Karpas-422 (cell line): ENCODE measurements at regions not wholly inside any gene's neighbourhood (a gene's known extent, or its start where the extent isn't known, plus 50 kb on each side); places are given as distances from the start of the nearest gene placed in this dataset.

ENCODE experiments used
- DNase-seq: peaks from one replicate; pipeline ENCODE4 v3.0.0-alpha.2; 2015
- H2AFZ ChIP-seq: fragments of 200-600 bp; sonication (generic); 2 replicates; pipeline ENCODE4 v1.6.1; 2014; ENCODE audit warnings: antibody characterized with exemption, low read length, mixed read lengths
- H3K27ac ChIP-seq: fragments of 200-600 bp; sonication (generic); 2 replicates; pipeline ENCODE4 v1.5.1; 2014; ENCODE audit warnings: mild to moderate bottlenecking, low read length, moderate library complexity
- H3K27me3 ChIP-seq: fragments of 200-600 bp; sonication (generic); 2 replicates; pipeline ENCODE4 v1.6.1; 2014; ENCODE audit warnings: low read length, mixed read lengths
- H3K36me3 ChIP-seq: fragments of 200-600 bp; sonication (generic); 2 replicates; pipeline ENCODE4 v1.6.1; 2014; ENCODE audit warnings: low read length, mixed read lengths; ENCODE audit not compliant: insufficient read depth
- H3K4me1 ChIP-seq: fragments of 200-600 bp; sonication (generic); 2 replicates; pipeline ENCODE4 v1.6.1; 2014; ENCODE audit warnings: mild to moderate bottlenecking, low read length, mixed read lengths
- H3K4me2 ChIP-seq: fragments of 200-600 bp; sonication (generic); 2 replicates; pipeline ENCODE4 v1.6.1; 2014; ENCODE audit warnings: low read length, low read depth, mild to moderate bottlenecking; ENCODE audit not compliant: poor library complexity, severe bottlenecking
- H3K4me3 ChIP-seq: fragments of 200-600 bp; sonication (generic); 2 replicates; pipeline ENCODE4 v1.5.1; 2014; ENCODE audit warnings: mild to moderate bottlenecking, antibody characterized with exemption, low read length, mixed read lengths
- H3K79me2 ChIP-seq: fragments of 200-600 bp; sonication (generic); 2 replicates; pipeline ENCODE4 v1.6.1; 2014; ENCODE audit warnings: mild to moderate bottlenecking, low read length, mixed read lengths
- H3K9ac ChIP-seq: fragments of 200-600 bp; sonication (generic); 2 replicates; pipeline ENCODE4 v1.6.0; 2014; ENCODE audit warnings: low read length
- H3K9me2 ChIP-seq: fragments of 200-600 bp; sonication (generic), shearing (Covaris generic); replicated peaks from 2 replicates; pipeline ENCODE4 v1.6.0; 2014; ENCODE audit warnings: mild to moderate bottlenecking, low read length, moderate library complexity; ENCODE audit not compliant: insufficient read depth
- H3K9me3 ChIP-seq: fragments of 300-700, 200-600 bp; sonication (generic); 2 replicates; pipeline ENCODE4 v1.6.1; 2014; ENCODE audit warnings: low read length, mixed read lengths
- H4K20me1 ChIP-seq: fragments of 200-600 bp; sonication (generic); 2 replicates; pipeline ENCODE4 v1.6.1; 2014; ENCODE audit warnings: mild to moderate bottlenecking, antibody characterized with exemption, low read length, low read depth; ENCODE audit not compliant: insufficient read depth

DNA sequence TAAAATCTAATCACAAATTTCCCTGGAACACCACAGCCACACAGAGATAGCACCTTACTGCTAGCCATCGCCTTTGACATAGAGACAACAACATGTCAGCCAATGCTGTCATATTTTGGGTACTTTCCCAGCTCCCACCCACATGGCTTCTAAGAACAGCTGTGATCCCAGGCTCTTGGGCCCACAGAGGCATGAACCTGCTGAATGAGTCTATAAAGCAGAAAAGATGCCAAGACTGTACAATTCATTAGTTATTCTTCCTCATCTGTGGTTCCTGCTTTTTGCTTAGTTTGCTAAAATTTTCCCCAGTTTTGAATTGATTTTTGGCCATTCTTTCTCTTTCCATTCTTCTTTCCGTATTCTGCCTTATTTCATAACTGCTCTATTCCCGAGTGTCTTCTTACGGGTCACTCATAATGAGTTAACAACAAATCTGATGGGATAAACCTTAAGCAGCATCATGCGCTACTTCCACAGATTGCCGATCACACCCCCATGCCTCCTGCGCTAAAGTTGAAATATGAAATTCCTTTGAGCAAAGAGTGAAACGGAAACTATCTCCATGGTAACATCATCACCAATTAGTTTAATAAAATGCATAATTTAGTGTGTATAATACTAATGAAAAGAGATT lies 327.3 kb upstream of the HSF2 start:
- Histone ChIP-seq H3K27me3 (no peaks in the 10 kb centered on the region), H4K20me1 (no peaks in the 10 kb centered on the region), H3K4me3 (no peak overlapping the region), H3K9me3 (no peaks in the 10 kb centered on the region), H3K9ac (no peak overlapping the region), H3K4me1 (no peaks in the 10 kb centered on the region), H2AFZ (no peak overlapping the region), H3K9me2 (no peaks in the 10 kb centered on the region), H3K4me2 (no peak overlapping the region), H3K27ac (no peak overlapping the region), H3K79me2 (no peaks in the 10 kb centered on the region), H3K36me3 (no peaks in the 10 kb centered on the region)
- DNase-seq: no peak

DNA sequence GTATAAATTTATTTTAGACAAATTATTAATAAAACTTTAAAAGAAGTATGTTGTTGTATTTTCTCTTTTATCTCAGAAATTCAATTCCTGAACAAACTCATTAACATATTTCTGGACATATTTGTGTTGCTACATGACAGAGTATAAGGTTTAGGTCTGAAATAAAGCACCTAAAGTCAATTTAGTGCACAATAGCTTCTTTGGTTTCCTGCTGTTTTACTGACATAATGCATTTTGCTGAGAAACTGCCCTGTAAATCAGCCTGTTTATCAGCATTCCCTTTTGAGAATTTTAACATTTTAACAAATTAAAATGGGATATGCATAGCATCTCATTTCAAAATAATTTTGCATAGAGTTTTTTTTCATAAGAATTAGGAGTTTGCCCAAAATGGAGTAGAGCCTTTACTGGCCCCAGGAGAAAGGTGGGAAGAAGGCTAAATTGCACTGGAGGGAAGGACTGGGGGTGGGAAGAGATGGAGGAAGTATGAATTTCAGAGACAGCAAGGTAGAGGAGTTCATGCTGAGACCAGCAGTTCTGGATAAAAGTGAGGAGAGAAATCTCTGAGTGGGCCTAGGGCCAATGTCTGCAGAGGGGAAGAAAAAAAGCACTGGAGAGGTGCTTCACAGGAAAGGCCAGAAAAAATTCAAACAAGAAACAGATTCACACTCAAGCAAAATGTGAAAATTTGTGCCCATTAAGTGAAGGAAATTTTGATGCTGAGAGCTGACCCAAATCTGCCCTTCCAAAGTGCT lies 324.2 kb upstream of the HSF2 start:
- H3K4me3 ChIP-seq: no peak overlapping the region
- H3K27ac ChIP-seq: no peak overlapping the region
- no peak overlapping the region for H3K9ac ChIP-seq
- no peaks in the 10 kb centered on the region for H3K27me3 ChIP-seq
- no peak for DNase-seq
- no peak overlapping the region for H2AFZ ChIP-seq
- no peaks in the 10 kb centered on the region for H3K9me3 ChIP-seq
- no peaks in the 10 kb centered on the region for H3K4me1 ChIP-seq
- H3K4me2 ChIP-seq: no peak overlapping the region
- no peaks in the 10 kb centered on the region for H3K9me2 ChIP-seq
- H4K20me1 ChIP-seq: no peaks in the 10 kb centered on the region
- no peaks in the 10 kb centered on the region for H3K79me2 ChIP-seq
- H3K36me3 ChIP-seq: no peaks in the 10 kb centered on the region

DNA sequence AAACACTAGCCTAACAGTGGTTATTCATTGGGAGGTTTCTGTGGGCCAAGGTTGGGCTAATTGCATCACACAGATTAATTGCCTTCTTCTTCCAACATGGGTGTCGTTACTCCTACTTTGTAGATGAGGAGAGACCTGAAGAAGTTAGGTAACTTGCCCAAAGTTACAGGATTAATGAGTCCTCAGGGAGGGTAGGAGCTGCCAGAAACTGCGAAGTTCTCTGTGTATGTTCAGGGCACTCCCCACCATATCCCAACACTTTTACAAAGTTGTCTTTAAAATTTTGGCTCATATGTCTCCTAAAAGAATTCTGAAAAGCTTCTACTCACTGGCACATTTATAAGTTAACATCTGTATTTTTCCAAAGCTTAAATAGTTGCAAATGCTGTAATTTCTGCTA lies 323.5 kb upstream of the HSF2 start:
- H3K36me3 ChIP-seq: no peaks in the 10 kb centered on the region
- H3K9me3 ChIP-seq: no peaks in the 10 kb centered on the region
- no peaks in the 10 kb centered on the region for H3K4me1 ChIP-seq
- no peak overlapping the region for H3K4me3 ChIP-seq
- H3K9me2 ChIP-seq: no peaks in the 10 kb centered on the region
- DNase-seq: no peak
- no peak overlapping the region for H3K4me2 ChIP-seq
- no peaks in the 10 kb centered on the region for H3K79me2 ChIP-seq
- H3K27me3 ChIP-seq: no peaks in the 10 kb centered on the region
- H4K20me1 ChIP-seq: no peaks in the 10 kb centered on the region
- no peak overlapping the region for H3K9ac ChIP-seq
- H2AFZ ChIP-seq: no peak overlapping the region
- no peak overlapping the region for H3K27ac ChIP-seq

DNA sequence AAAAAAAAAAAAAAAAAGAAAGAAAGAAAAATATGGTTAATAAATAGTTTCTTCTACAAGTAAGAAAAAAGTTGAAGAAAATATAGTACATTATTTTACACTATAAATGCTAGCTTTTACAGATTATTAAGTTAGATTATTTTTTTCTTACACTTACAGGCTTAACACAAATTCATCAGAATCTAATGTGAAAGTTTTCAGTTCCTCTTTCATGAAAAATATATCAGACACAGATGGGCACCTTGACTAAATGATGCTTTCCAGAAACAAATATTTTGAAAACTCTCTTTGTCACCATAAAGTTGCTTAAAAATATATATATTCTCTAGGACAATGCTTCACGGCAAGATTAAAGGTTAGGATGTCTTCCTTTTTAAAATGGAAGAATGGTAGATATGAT lies 321.8 kb upstream of the HSF2 start:
- Histone ChIP-seq H3K27ac (no peak overlapping the region), H3K4me1 (no peaks in the 10 kb centered on the region), H3K27me3 (no peaks in the 10 kb centered on the region), H2AFZ (no peak overlapping the region), H4K20me1 (no peaks in the 10 kb centered on the region), H3K9me2 (no peaks in the 10 kb centered on the region), H3K79me2 (no peaks in the 10 kb centered on the region), H3K4me2 (no peak overlapping the region), H3K9me3 (no peaks in the 10 kb centered on the region), H3K36me3 (no peaks in the 10 kb centered on the region), H3K4me3 (no peak overlapping the region), H3K9ac (no peak overlapping the region)
- no peak for DNase-seq

DNA sequence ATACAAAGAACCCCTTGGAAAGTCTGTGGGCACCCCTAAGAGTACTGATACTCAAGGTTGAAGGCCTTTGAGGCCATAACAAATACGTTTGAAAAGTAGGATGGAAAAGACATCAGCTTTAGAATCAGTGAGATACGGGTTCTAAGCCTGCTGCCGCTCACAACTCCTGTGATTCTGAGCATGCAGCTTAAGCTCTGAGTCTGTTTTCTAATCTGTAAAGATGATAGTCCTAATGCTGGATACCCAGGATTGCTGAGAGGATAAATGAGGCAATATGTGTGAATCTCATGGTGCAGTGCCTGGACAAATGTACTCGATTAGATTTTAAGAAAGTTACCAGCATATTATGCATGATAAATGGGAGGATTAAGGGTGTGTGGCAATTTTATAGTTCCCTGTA lies 321.0 kb upstream of the HSF2 start:
- Histone ChIP-seq H3K79me2 (no peaks in the 10 kb centered on the region), H3K9me3 (no peaks in the 10 kb centered on the region), H3K27me3 (no peaks in the 10 kb centered on the region), H4K20me1 (no peaks in the 10 kb centered on the region), H3K4me1 (no peaks in the 10 kb centered on the region), H3K27ac (no peak overlapping the region), H3K4me2 (no peak overlapping the region), H3K9me2 (no peaks in the 10 kb centered on the region), H3K4me3 (no peak overlapping the region), H2AFZ (no peak overlapping the region), H3K9ac (no peak overlapping the region), H3K36me3 (no peaks in the 10 kb centered on the region)
- DNase-seq: no peak

DNA sequence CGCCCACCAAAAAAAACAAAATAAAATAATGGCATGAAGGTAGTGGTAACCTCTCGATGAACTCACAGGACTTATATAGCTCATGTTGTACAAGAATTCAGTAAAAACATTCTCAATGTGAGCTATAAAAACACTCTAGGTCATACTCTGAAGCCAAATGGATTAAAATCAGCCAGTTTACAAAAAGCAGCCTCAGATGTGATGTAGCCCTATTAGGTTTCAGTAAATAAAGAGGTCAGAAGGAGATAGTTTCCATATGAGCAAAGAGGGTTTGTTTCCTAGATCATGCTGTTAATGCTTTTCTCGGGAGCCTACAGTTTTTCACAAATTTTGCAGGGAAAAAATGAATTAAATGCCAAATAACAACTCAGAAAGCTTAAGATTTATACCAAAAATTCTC lies 319.5 kb upstream of the HSF2 start:
- H3K9me3 ChIP-seq: no peaks in the 10 kb centered on the region
- H4K20me1 ChIP-seq: no peaks in the 10 kb centered on the region
- no peak overlapping the region for H3K4me3 ChIP-seq
- H3K4me1 ChIP-seq: no peaks in the 10 kb centered on the region
- no peaks in the 10 kb centered on the region for H3K36me3 ChIP-seq
- no peaks in the 10 kb centered on the region for H3K27me3 ChIP-seq
- H3K27ac ChIP-seq: no peak overlapping the region
- no peak overlapping the region for H3K9ac ChIP-seq
- no peaks in the 10 kb centered on the region for H3K79me2 ChIP-seq
- no peaks in the 10 kb centered on the region for H3K9me2 ChIP-seq
- DNase-seq: no peak
- no peak overlapping the region for H2AFZ ChIP-seq
- no peak overlapping the region for H3K4me2 ChIP-seq

DNA sequence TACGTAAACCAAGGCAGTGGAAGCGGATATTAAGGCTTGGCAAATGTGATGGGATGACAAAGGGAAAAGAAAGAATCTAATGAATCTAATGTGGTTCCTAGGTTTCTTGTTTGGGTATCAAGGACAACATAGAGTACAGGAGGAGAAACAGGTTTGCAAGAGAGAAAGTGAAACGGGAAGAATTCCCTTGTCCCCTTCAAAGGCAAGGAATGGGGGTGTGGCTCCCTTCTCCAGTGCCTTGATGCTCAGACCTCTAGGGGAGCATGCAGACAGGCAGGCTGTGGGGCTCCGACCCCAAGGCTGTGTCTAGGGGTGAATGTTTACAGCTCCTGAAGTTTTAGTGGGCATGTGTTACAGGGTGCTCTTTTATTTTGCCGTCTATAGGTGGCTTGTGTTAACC lies 317.5 kb upstream of the HSF2 start:
- DNase-seq: no peak
- no peaks in the 10 kb centered on the region for H3K9me2 ChIP-seq
- H3K4me1 ChIP-seq: no peaks in the 10 kb centered on the region
- H3K9me3 ChIP-seq: no peaks in the 10 kb centered on the region
- no peak overlapping the region for H3K4me2 ChIP-seq
- H3K4me3 ChIP-seq: no peak overlapping the region
- no peak overlapping the region for H3K27ac ChIP-seq
- no peaks in the 10 kb centered on the region for H3K36me3 ChIP-seq
- H3K27me3 ChIP-seq: no peaks in the 10 kb centered on the region
- H3K79me2 ChIP-seq: no peaks in the 10 kb centered on the region
- H2AFZ ChIP-seq: no peak overlapping the region
- no peak overlapping the region for H3K9ac ChIP-seq
- no peaks in the 10 kb centered on the region for H4K20me1 ChIP-seq

DNA sequence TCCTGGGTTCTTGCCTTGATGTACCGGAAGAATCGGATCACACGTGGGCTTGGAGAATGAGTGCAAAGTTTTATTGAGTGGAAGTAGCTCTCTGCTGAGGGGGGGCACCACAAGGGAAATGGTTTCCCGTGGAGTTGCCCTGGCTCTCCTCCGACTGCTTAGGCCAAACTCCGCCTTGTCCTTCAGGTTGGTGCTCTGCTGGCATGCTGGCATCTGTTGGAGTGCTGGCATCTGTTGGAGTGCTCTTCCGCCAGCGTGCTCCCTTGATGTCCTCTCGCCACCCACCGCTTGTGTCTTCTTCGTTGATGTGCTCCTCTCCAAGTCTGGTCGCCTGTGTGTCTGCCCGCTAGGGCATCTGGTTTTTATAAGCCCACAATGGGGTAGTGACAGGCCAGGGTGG lies 317.1 kb upstream of the HSF2 start:
- Histone ChIP-seq H3K9ac (no peak overlapping the region), H3K27ac (no peak overlapping the region), H3K4me2 (no peak overlapping the region), H3K4me3 (no peak overlapping the region), H4K20me1 (no peaks in the 10 kb centered on the region), H3K36me3 (no peaks in the 10 kb centered on the region), H3K79me2 (no peaks in the 10 kb centered on the region), H3K9me2 (no peaks in the 10 kb centered on the region), H3K9me3 (no peaks in the 10 kb centered on the region), H2AFZ (no peak overlapping the region), H3K4me1 (no peaks in the 10 kb centered on the region), H3K27me3 (no peaks in the 10 kb centered on the region)
- DNase-seq: no peak
